ENCODE measurements at regions not wholly inside any gene's neighbourhood (a gene's known extent, or its start where the extent isn't known, plus 50 kb on each side); places are given as distances from the start of the nearest gene placed in this dataset.

DNA sequence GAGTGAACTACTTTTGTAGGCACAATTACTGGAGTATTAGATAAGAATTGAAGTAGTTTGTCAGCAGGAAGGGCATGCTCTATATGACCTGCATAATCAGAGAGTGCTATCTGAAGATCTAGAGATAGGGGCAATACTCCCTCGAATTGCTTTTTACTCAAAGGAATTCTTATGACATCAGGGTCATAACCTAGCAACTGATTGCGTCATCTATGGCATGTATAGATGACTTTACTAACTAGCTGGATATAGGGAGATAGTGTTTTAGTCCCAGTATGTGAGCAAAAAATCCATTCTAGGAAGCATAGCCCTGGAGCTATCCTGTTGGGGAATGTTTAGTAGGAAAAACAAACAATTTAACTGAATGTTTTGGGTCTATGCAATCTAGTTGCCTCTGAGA lies 109.5 kb upstream of the ZNF267 start:
- H3K79me2 ChIP-seq (ENCODE audit: insufficient read depth) = no peaks in the 10 kb centered on the region
- ChIA-PET CTCF (no interaction called here), POLR2A (no interaction called here)
- H2AFZ ChIP-seq (ENCODE audit: low read depth) = no peak overlapping the region
- 65% methylated on average over 2 of the region's 2 CpGs for WGBS (ENCODE audit: low lambda C conversion rate)
- no peak overlapping the region for H3K27ac ChIP-seq (ENCODE audit: low read depth in 2 of 2, low read length in 1 of 2)
- no peaks in the 10 kb centered on the region for H4K20me1 ChIP-seq (ENCODE audit: insufficient read depth)
- no peaks in the 10 kb centered on the region for H3F3A ChIP-seq (replicated peaks; ENCODE audit: insufficient read depth)
- peaks cover 14% of the 10 kb centered on the region for H3K9me3 ChIP-seq
- no peaks in the 10 kb centered on the region for H3K9me2 ChIP-seq
- H3K27me3 ChIP-seq (ENCODE audit: insufficient read depth) = no peaks in the 10 kb centered on the region
- H3K4me1 ChIP-seq (ENCODE audit: control insufficient read depth in 1 of 2, insufficient read depth in 2 of 2, low read depth in 1 of 2, low read length in 1 of 2) = no peaks in the 10 kb centered on the region
- no peak overlapping the region for H3K9ac ChIP-seq
- peaks cover 0 to 12% of the 10 kb centered on the region in 2 experiments for H3K36me3 ChIP-seq (replicated peaks in 1 of 2; ENCODE audit: control insufficient read depth in 1 of 2, insufficient read depth in 2 of 2, low read length in 1 of 2)
- TF ChIP-seq YY1 (IDR thresholded peaks at IDR 0.05; ENCODE audit: low read depth) (no peak), EP300 (IDR thresholded peaks at IDR 0.05; ENCODE audit: borderline replicate concordance in 1 of 2, low read depth in 1 of 2, low read length in 1 of 2) (no peak), EZH2phosphoT487 (IDR thresholded peaks at IDR 0.05; ENCODE audit: borderline replicate concordance, low read depth) (no peak), POLR2AphosphoS5 (IDR thresholded peaks at IDR 0.05; ENCODE audit: low read depth, low read length) (no peak), ELF1 (IDR thresholded peaks at IDR 0.05) (no peak), FOXM1 (IDR thresholded peaks at IDR 0.05; ENCODE audit: low read depth) (no peak), GATA2 (CRISPR knock-in tag; IDR thresholded peaks at IDR 0.05) (no peak), SMC3 (IDR thresholded peaks at IDR 0.05; ENCODE audit: low read depth, low read length) (no peak)
- TF ChIP-seq, protein P1, sequence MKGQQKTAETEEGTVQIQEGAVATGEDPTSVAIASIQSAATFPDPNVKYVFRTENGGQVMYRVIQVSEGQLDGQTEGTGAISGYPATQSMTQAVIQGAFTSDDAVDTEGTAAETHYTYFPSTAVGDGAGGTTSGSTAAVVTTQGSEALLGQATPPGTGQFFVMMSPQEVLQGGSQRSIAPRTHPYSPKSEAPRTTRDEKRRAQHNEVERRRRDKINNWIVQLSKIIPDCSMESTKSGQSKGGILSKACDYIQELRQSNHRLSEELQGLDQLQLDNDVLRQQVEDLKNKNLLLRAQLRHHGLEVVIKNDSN (IDR thresholded peaks at IDR 0.05; ENCODE audit: borderline replicate concordance, low read depth) = no peak
- TF ChIP-seq, protein P2, sequence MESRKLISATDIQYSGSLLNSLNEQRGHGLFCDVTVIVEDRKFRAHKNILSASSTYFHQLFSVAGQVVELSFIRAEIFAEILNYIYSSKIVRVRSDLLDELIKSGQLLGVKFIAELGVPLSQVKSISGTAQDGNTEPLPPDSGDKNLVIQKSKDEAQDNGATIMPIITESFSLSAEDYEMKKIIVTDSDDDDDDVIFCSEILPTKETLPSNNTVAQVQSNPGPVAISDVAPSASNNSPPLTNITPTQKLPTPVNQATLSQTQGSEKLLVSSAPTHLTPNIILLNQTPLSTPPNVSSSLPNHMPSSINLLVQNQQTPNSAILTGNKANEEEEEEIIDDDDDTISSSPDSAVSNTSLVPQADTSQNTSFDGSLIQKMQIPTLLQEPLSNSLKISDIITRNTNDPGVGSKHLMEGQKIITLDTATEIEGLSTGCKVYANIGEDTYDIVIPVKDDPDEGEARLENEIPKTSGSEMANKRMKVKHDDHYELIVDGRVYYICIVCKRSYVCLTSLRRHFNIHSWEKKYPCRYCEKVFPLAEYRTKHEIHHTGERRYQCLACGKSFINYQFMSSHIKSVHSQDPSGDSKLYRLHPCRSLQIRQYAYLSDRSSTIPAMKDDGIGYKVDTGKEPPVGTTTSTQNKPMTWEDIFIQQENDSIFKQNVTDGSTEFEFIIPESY (IDR thresholded peaks at IDR 0.05; ENCODE audit: borderline replicate concordance, low read depth) = no peak
- TF ChIP-seq, protein P3, sequence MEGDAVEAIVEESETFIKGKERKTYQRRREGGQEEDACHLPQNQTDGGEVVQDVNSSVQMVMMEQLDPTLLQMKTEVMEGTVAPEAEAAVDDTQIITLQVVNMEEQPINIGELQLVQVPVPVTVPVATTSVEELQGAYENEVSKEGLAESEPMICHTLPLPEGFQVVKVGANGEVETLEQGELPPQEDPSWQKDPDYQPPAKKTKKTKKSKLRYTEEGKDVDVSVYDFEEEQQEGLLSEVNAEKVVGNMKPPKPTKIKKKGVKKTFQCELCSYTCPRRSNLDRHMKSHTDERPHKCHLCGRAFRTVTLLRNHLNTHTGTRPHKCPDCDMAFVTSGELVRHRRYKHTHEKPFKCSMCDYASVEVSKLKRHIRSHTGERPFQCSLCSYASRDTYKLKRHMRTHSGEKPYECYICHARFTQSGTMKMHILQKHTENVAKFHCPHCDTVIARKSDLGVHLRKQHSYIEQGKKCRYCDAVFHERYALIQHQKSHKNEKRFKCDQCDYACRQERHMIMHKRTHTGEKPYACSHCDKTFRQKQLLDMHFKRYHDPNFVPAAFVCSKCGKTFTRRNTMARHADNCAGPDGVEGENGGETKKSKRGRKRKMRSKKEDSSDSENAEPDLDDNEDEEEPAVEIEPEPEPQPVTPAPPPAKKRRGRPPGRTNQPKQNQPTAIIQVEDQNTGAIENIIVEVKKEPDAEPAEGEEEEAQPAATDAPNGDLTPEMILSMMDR (IDR thresholded peaks at IDR 0.05) = no peak
- H3K4me2 ChIP-seq = no peak overlapping the region
- no peak for DNase-seq
- H3K4me3 ChIP-seq (ENCODE audit: low read depth in 2 of 2, low read length in 1 of 2) = no peak overlapping the region

DNA sequence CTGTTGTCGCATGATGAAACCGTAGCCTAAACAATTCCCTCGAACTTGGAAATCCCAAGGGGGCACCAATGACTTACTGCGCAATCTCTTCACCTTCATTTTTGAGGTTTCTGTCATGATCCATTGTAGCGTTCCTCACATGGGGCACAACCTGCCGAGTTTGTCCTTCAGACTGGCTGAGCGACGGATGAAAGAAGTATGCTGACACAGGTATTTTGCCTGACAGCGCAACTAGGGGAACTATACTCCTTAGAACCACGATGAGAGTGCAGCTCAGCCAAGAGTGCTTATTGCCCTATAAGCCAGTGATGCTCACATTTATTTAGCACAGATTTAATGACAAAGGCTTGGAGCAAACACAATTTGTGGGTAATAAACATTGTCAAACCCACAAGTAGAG lies 106.3 kb upstream of the ZNF267 start:
- DNase-seq = no peak
- Histone ChIP-seq H3K36me3 (replicated peaks in 1 of 2; ENCODE audit: control insufficient read depth in 1 of 2, insufficient read depth in 2 of 2, low read length in 1 of 2) (no peaks in the 10 kb centered on the region), H3K79me2 (ENCODE audit: insufficient read depth) (no peaks in the 10 kb centered on the region), H3K27ac (ENCODE audit: low read depth in 2 of 2, low read length in 1 of 2) (no peak overlapping the region), H3K9me2 (no peaks in the 10 kb centered on the region), H3K4me3 (ENCODE audit: low read depth in 2 of 2, low read length in 1 of 2) (no peak overlapping the region), H3K4me2 (no peak overlapping the region), H3K9me3 (peaks cover 9% of the 10 kb centered on the region; the same call in 1 of the 2 replicates), H2AFZ (ENCODE audit: low read depth) (no peak overlapping the region), H4K20me1 (ENCODE audit: insufficient read depth) (no peaks in the 10 kb centered on the region), H3K27me3 (ENCODE audit: insufficient read depth) (no peaks in the 10 kb centered on the region), H3K4me1 (ENCODE audit: control insufficient read depth in 1 of 2, insufficient read depth in 2 of 2, low read depth in 1 of 2, low read length in 1 of 2) (no peaks in the 10 kb centered on the region), H3F3A (replicated peaks; ENCODE audit: insufficient read depth) (no peaks in the 10 kb centered on the region), H3K9ac (no peak overlapping the region)
- 89% methylated on average over 10 of the region's 10 CpGs for WGBS (ENCODE audit: low lambda C conversion rate)
- ChIA-PET POLR2A (no interaction called here), CTCF (no interaction called here)
- TF ChIP-seq, protein P4, sequence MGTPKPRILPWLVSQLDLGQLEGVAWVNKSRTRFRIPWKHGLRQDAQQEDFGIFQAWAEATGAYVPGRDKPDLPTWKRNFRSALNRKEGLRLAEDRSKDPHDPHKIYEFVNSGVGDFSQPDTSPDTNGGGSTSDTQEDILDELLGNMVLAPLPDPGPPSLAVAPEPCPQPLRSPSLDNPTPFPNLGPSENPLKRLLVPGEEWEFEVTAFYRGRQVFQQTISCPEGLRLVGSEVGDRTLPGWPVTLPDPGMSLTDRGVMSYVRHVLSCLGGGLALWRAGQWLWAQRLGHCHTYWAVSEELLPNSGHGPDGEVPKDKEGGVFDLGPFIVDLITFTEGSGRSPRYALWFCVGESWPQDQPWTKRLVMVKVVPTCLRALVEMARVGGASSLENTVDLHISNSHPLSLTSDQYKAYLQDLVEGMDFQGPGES (IDR thresholded peaks at IDR 0.05; ENCODE audit: low read depth, low read length) = no peak
